IgD-negative memory B cell (primary cell): ENCODE measurements at regions not wholly inside any gene's neighbourhood (a gene's known extent, or its start where the extent isn't known, plus 50 kb on each side); places are given as distances from the start of the nearest gene placed in this dataset.

ENCODE experiments used
- H3K27ac Mint-ChIP-seq, 3 donors: one replicate each; pipeline ENCODE4 v1.8.0; 2020 to 2022; ENCODE audit warnings: mild to moderate bottlenecking in 3 of 3, mixed read lengths in 3 of 3, moderate library complexity in 1 of 3
- H3K27me3 Mint-ChIP-seq: one replicate; pipeline ENCODE4 v1.8.0; 2021; ENCODE audit warnings: mixed read lengths
- H3K36me3 Mint-ChIP-seq: one replicate; pipeline ENCODE4 v1.8.0; 2020; ENCODE audit warnings: mild to moderate bottlenecking, mixed read lengths
- H3K4me1 Mint-ChIP-seq, 3 donors: one replicate each; pipeline ENCODE4 v1.8.0; 2020 to 2022; ENCODE audit warnings: mixed read lengths in 3 of 3, mild to moderate bottlenecking in 1 of 3
- H3K4me3 Mint-ChIP-seq, 4 donors: one replicate each; pipeline ENCODE4 v1.8.0; 2020 to 2022; ENCODE audit warnings: mild to moderate bottlenecking in 4 of 4, mixed read lengths in 4 of 4, moderate library complexity in 3 of 4
- H3K9me3 Mint-ChIP-seq, 3 donors: one replicate each; pipeline ENCODE4 v1.8.0; 2020 to 2021; ENCODE audit warnings: mixed read lengths in 3 of 3, mild to moderate bottlenecking in 1 of 3

DNA sequence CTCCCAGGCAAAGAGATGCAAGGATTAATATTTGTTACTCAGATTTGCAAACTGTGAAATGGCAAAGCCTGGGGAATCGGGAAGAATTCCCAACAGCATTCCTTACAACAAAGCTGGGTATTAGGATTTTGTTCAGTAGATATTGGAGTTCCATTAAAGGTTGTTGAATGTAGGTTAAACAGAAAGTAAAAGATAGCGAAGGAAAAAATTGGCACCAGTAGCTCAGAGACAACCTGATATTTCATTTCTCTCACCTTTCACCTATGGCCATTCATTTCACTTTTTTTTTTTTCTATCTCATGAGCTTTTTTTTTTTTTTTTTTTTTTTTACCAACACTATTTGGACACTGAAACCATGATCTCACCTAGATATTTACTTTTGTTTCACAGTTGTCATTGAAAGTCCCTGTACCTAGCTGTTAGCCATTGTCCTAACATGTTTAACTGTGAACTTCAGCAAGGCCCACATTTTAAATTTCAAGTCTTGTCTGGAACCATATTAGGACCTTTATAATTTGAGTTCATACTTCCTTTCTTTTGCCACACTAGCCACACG lies 552.5 kb downstream of the HAO1 start:
- no peak overlapping the region for H3K4me3 Mint-ChIP-seq
- peaks cover 0 to 1% (median 0%) of the 10 kb centered on the region in 3 donors for H3K4me1 Mint-ChIP-seq
- no peaks in the 10 kb centered on the region for H3K27me3 Mint-ChIP-seq
- H3K27ac Mint-ChIP-seq = no peak overlapping the region
- H3K36me3 Mint-ChIP-seq = no peaks in the 10 kb centered on the region
- H3K9me3 Mint-ChIP-seq = peaks cover 0 to 4% (median 2%) of the 10 kb centered on the region in 3 donors

DNA sequence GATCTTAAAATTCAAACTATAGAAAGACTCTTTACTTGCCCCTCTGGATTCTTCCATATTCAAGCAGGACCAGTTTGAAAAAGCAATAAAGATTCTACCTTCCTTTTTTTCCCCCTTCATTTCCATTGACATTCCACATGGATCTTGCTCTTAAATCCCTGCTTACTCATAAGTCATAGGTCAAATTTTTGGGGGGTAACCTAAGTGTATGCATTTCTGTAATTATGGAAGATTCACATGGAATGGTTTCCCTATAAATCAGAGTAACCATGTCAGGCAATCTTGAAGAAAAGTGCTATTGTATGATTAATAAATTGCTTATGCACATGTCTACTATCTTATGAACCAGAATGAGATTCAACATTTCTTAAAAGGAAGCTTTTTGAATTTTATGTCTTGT lies 551.0 kb downstream of the HAO1 start:
- Mint-ChIP-seq H3K27ac (no peak overlapping the region), H3K4me1 (peaks cover 0 to 1% (median 0%) of the 10 kb centered on the region in 3 donors), H3K9me3 (peaks cover 0 to 4% (median 2%) of the 10 kb centered on the region in 3 donors), H3K27me3 (no peaks in the 10 kb centered on the region), H3K4me3 (no peak overlapping the region), H3K36me3 (no peaks in the 10 kb centered on the region)

DNA sequence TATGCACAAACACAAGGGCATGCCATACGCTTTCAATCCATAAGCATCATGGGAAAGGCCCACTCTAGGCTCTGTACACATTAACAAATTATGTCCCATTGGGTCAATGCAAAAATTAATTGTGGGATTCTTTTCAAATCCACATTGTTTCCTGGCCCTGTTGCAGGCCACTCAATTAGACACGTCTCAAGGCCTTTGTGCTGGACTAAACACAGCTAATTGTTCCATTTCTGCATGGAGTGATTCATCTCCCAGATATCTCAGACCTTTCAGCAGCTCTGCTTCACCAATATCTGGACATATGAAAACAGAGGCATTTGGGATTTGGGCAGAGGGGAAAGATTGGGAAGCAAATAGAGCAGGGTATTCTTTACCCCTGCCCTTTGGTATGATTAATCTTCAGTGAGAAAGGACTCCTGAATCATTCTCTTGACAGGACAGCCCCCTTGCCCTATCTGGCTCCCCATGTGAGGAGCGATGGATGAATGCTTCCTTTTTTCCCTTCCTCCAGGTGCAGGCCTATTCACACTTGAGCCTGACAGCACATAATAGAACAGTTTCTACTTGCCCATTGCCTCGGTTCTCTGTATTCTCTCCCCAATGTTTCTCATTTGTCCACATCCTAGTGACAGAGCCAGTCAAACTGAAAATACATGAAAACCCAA lies 547.6 kb downstream of the HAO1 start:
- H3K36me3 Mint-ChIP-seq = no peaks in the 10 kb centered on the region
- H3K4me1 Mint-ChIP-seq = peaks cover 0 to 1% (median 0%) of the 10 kb centered on the region in 3 donors
- H3K9me3 Mint-ChIP-seq = peaks cover 1 to 5% (median 4%) of the 10 kb centered on the region in 3 donors
- no peaks in the 10 kb centered on the region for H3K27me3 Mint-ChIP-seq
- H3K27ac Mint-ChIP-seq = no peak overlapping the region
- no peak overlapping the region for H3K4me3 Mint-ChIP-seq

DNA sequence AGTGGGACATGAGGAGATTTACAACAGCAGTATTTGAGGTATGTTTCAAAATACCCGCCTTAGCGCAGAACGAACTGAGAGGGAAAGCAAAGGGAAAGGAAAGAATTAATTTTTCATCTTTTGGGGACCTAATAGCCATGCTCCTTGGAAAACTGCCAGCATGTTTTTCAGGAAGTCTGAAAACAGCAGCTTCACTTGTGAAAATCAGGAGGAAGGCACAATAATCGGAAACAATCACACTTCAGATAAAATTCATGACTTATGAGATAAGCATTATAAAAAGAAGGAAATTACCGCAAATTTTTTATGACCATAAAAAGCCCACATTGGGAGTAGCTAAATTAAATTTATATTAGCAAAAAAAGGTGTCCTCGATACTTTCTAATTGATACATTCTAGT lies 541.1 kb downstream of the HAO1 start:
- Mint-ChIP-seq H3K36me3 (no peaks in the 10 kb centered on the region), H3K27ac (no peak overlapping the region)

DNA sequence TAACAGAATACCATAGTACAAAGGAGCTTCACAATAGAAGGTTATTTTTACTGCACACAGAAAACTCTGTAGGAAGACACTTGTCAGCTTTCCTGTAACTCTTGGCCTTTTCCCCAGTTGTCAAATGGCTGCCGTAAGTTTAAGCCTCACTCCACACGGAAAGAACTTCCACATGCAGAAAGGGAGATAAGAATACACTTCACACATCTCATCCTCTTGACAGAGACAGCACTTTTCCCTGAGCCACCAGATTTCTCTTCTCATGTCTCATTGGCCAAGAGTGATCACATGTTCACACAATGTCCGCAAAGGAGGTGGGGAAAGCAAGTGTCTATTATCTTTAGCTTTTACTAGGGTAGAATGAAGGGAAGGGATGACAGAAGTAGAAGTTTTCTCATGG lies 540.7 kb downstream of the HAO1 start:
- H3K9me3 Mint-ChIP-seq = peaks cover 0 to 14% (median 10%) of the 10 kb centered on the region in 3 donors
- H3K27me3 Mint-ChIP-seq = no peaks in the 10 kb centered on the region
- no peak overlapping the region for H3K4me3 Mint-ChIP-seq
- no peak overlapping the region for H3K27ac Mint-ChIP-seq
- no peaks in the 10 kb centered on the region for H3K36me3 Mint-ChIP-seq
- H3K4me1 Mint-ChIP-seq = no peaks in the 10 kb centered on the region

More for the DNA sequence above, 541.1 kb downstream of the HAO1 start:
- no peaks in the 10 kb centered on the region for H3K4me1 Mint-ChIP-seq
- H3K9me3 Mint-ChIP-seq = peaks cover 0 to 14% (median 10%) of the 10 kb centered on the region in 3 donors
- no peak overlapping the region for H3K4me3 Mint-ChIP-seq
- no peaks in the 10 kb centered on the region for H3K27me3 Mint-ChIP-seq

DNA sequence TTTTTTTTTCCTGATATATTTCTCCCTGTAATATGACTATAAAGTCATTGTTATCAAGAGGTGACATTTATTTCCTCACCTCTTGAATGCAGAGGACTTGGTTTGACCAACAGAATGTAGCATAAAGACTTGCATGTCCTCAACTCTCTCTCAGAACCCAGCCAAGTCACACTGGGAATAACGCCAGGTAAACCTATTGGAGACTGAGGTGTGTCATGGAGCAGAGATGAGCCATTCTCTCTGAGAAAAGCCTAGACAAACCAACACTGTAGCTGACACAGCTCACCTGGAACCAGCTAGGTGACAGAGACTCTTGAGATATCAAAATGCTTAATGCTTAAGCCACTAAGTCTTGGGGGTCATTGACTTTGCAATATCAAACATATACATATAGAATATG lies 533.6 kb downstream of the HAO1 start:
- H3K4me3 Mint-ChIP-seq = no peak overlapping the region
- peaks cover 3 to 16% (median 9%) of the 10 kb centered on the region in 3 donors for H3K9me3 Mint-ChIP-seq
- no peaks in the 10 kb centered on the region for H3K4me1 Mint-ChIP-seq
- no peak overlapping the region for H3K27ac Mint-ChIP-seq
- H3K36me3 Mint-ChIP-seq = no peaks in the 10 kb centered on the region
- no peaks in the 10 kb centered on the region for H3K27me3 Mint-ChIP-seq

DNA sequence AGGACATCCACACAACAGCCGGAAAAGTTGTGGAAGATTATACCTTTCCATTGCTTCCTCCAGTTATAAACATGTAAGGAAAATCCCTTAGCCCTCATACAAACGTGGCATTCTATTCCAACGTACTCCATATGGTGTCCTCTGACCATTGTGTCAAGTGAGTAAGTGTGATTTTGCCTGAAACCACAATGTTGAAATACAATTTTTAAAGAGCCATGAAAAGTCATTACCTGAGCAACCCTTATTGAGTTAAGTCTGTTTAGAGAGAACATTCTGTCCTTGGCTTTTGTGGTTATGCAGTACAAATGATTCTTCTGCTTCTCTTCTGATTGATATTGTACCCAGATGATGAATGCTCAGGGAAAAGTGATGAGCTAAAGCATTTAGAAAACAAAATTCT lies 530.1 kb downstream of the HAO1 start:
- Mint-ChIP-seq H3K27me3 (no peaks in the 10 kb centered on the region), H3K9me3 (peaks cover 2 to 12% (median 5%) of the 10 kb centered on the region in 3 donors), H3K36me3 (no peaks in the 10 kb centered on the region), H3K4me1 (no peaks in the 10 kb centered on the region), H3K27ac (no peak overlapping the region), H3K4me3 (no peak overlapping the region)

DNA sequence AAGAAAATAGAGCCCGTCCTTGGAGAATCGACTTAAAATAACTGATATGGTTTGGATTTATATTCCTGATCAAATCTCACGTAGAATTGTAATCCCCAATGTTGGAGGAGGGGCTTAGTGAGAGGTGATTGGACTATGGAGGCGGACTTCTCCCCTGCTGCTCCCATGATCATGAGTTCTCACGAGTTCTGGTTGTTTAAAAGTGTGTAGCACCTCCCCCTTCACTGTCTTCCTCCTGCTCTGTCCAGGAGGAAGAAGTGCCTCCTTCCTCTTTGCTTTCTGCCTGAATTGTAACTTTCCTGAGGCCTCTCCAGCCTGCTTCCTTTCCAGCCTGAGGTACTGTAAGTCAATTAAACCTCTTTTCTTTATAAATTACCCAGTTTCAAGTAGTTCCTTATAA lies 529.2 kb downstream of the HAO1 start:
- Mint-ChIP-seq H3K4me3 (no peak overlapping the region), H3K9me3 (peaks cover 0 to 12% (median 5%) of the 10 kb centered on the region in 3 donors), H3K4me1 (no peaks in the 10 kb centered on the region), H3K27ac (no peak overlapping the region), H3K36me3 (no peaks in the 10 kb centered on the region), H3K27me3 (no peaks in the 10 kb centered on the region)

DNA sequence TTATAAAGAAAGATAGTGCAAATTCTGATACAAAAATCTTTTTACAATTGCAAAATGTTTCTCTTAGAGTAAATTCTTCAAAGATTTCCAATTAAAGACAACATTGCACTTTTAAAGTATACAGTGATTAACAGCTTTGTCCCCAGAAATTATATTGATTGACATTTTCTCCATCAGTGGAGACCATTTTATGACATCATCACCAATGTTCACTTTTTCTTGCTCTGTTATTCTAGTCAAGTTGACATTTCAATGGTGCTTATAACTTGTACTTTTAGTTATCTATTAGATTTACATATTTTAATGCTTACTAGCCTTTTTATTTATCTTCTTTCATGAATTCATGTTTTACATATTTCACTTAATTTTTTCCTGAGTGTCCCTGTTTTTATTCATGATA lies 524.8 kb downstream of the HAO1 start:
- Mint-ChIP-seq H3K4me1 (no peaks in the 10 kb centered on the region), H3K9me3 (peaks cover 0 to 8% (median 2%) of the 10 kb centered on the region in 3 donors), H3K27ac (no peak overlapping the region), H3K27me3 (no peaks in the 10 kb centered on the region), H3K36me3 (no peaks in the 10 kb centered on the region), H3K4me3 (no peak overlapping the region)

DNA sequence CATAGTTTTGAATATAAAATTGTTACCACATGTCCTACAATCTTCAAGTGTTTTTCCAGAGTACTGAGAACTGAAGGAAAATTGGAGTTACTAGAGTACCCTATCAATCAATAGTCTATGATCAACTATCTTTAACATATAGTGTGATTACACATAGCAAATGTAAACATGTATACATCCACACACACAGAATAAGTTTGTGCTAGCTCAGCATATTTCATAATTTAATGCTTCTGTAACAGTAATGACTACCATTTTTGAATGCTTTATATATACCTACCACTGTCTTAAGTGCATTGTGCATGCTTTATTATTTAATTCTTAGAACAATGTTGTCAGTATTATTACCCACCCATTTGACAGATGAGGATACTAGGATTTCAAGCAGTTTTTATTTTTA lies 523.9 kb downstream of the HAO1 start:
- Mint-ChIP-seq H3K36me3 (no peaks in the 10 kb centered on the region), H3K4me1 (no peaks in the 10 kb centered on the region), H3K4me3 (no peak overlapping the region), H3K27me3 (no peaks in the 10 kb centered on the region), H3K9me3 (peaks cover 0 to 8% (median 2%) of the 10 kb centered on the region in 3 donors), H3K27ac (no peak overlapping the region)

DNA sequence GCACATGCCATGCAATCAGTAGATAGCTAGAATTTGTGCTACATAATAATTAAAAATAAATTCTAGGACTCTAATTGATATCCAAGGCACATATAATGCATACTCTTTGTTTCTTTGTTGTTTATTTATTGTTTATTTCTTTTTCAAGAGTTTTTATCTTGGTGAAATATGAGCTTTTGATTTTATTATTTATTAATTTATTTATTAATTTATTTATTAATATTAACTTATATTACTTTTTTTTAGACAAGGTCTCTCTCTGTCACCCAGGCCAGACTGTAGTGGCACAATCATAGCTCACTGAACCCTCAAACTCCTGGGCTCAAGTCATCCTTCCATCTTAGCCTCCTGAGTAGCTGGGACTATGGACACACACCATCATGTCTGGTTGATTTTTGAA lies 519.9 kb downstream of the HAO1 start:
- H3K27me3 Mint-ChIP-seq = no peaks in the 10 kb centered on the region
- H3K4me1 Mint-ChIP-seq = no peaks in the 10 kb centered on the region
- peaks cover 0 to 10% (median 0%) of the 10 kb centered on the region in 3 donors for H3K9me3 Mint-ChIP-seq
- H3K4me3 Mint-ChIP-seq = no peak overlapping the region
- no peak overlapping the region for H3K27ac Mint-ChIP-seq
- no peaks in the 10 kb centered on the region for H3K36me3 Mint-ChIP-seq

DNA sequence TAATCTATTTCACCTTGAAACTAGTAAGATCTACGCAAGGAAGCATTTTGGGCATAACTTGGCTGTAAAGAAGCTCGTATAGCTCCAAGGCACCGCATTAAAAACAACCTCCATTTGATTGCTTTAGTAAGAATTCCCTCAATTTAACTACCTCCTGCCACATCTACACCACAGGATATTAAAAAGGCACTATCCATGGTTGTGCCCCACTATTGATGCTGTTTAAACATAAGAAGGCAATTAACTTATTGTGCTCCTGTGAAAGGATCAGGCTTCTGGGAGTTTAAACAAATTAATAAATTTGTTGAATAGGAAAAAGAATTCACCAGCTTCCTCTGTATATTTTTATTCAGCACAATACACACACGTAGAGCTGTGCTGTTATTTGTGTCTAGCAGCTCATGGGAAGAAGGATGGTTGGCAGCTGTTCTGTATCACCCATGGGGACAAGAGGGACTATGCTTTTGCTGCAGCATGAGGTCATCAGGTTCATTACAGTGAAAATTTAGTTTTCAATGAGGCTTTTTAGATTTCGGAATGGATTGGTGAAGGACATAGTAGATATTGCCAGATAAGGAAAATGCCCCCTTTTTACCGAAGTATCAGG lies 513.3 kb downstream of the HAO1 start:
- H3K27me3 Mint-ChIP-seq = no peaks in the 10 kb centered on the region
- no peaks in the 10 kb centered on the region for H3K36me3 Mint-ChIP-seq
- H3K9me3 Mint-ChIP-seq = peaks cover 0 to 10% (median 7%) of the 10 kb centered on the region in 3 donors
- H3K4me3 Mint-ChIP-seq = no peak overlapping the region
- no peaks in the 10 kb centered on the region for H3K4me1 Mint-ChIP-seq
- H3K27ac Mint-ChIP-seq = no peak overlapping the region

DNA sequence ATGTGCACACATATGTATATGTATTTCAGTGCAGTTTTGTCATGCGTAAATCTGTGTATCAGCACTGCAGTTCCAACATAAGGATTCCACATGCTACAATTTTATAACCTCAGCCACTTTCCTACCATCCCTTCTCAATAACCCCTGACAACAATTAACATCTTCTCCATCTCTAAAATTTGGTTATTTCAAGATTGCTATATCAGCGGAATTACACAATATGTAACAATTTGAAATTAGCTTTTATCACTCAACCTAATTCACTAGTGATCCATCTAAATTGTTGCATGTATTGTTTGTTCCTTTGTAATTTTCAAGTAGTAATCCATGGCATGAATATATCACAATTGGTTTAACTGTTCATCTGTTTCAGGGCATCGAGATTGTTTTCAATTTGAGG lies 511.3 kb downstream of the HAO1 start:
- H3K36me3 Mint-ChIP-seq = no peaks in the 10 kb centered on the region
- H3K9me3 Mint-ChIP-seq = peaks cover 0 to 7% (median 5%) of the 10 kb centered on the region in 3 donors
- no peaks in the 10 kb centered on the region for H3K27me3 Mint-ChIP-seq
- no peaks in the 10 kb centered on the region for H3K4me1 Mint-ChIP-seq
- no peak overlapping the region for H3K27ac Mint-ChIP-seq
- H3K4me3 Mint-ChIP-seq = no peak overlapping the region

DNA sequence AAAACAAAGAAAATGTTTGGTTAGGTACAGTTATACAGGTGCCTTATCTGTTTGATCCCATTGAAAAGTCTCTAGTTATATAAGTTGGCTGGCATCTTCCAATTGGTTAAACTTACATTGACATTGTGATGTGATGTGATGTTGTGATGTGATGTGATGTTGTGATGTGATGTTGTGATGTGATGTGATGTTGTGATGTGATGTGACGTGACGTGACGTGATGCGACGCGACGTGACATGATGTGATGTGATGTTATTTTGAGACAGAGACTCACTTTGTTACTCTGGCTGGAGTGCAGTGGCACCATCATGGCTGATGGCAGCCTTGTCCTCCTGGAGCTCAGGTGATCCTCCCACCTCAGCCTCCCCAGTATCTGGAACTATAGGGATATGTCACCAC lies 507.6 kb downstream of the HAO1 start:
- H3K27ac Mint-ChIP-seq = no peak overlapping the region
- no peak overlapping the region for H3K4me3 Mint-ChIP-seq
- H3K4me1 Mint-ChIP-seq = no peaks in the 10 kb centered on the region
- no peaks in the 10 kb centered on the region for H3K36me3 Mint-ChIP-seq
- no peaks in the 10 kb centered on the region for H3K27me3 Mint-ChIP-seq
- H3K9me3 Mint-ChIP-seq = peaks cover 0 to 8% (median 0%) of the 10 kb centered on the region in 3 donors

DNA sequence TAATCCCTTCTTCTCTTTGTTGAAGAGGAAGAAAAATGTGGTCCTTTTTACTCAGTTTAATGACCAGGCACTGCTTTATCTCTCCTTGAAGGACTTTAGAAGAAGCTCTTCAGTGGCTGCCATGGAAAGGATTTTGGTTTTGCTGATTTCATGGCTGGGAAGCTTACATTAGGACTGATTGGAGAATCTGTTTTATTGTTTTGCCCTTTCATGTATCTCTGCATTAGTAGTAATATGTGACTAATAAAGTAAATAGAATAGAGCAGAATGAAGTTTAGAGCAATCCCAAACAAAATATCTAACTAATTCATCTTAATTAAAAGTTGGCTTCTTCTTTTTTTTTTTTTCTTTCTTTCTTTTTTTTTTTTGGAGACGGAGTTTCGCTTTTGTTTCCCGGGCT lies 502.9 kb downstream of the HAO1 start:
- H3K36me3 Mint-ChIP-seq = no peaks in the 10 kb centered on the region
- peaks cover 0 to 7% (median 3%) of the 10 kb centered on the region in 3 donors for H3K9me3 Mint-ChIP-seq
- H3K27me3 Mint-ChIP-seq = no peaks in the 10 kb centered on the region
- no peaks in the 10 kb centered on the region for H3K4me1 Mint-ChIP-seq
- H3K27ac Mint-ChIP-seq = no peak overlapping the region
- H3K4me3 Mint-ChIP-seq = no peak overlapping the region

DNA sequence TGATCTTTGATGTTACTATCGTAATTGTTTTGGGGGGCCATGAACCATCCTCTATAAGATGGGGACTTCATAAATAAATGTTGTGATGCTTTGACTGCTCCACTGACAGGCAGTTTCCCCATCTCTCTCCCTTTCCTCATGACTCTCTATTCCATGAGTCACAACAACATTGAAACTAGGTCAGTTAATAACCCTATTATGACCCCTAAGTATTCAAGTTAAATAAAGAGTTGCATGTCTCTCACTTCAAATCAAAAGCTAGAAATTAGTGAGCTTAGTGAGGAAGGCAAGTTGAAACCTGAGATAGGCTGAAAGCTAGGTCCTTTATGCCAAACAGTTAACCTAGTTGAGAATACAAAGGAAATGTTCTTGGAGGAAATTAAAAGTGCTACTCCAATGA lies 491.0 kb downstream of the HAO1 start:
- Mint-ChIP-seq H3K4me3 (no peak overlapping the region), H3K27me3 (no peaks in the 10 kb centered on the region), H3K27ac (no peak overlapping the region), H3K4me1 (no peaks in the 10 kb centered on the region), H3K36me3 (no peaks in the 10 kb centered on the region), H3K9me3 (peaks cover 0 to 14% (median 1%) of the 10 kb centered on the region in 3 donors)
